ENCODE measurements at regions not wholly inside any gene's neighbourhood (a gene's known extent, or its start where the extent isn't known, plus 50 kb on each side); places are given as distances from the start of the nearest gene placed in this dataset.
A peak's percentile ranks its signal among the peaks of the same experiment; 100 is the strongest.
"Not testable (repeated sequence)": the region's sequence is repeated elsewhere in the genome, so short reads cannot be mapped to it uniquely, and the experiment has no call there.

DNA sequence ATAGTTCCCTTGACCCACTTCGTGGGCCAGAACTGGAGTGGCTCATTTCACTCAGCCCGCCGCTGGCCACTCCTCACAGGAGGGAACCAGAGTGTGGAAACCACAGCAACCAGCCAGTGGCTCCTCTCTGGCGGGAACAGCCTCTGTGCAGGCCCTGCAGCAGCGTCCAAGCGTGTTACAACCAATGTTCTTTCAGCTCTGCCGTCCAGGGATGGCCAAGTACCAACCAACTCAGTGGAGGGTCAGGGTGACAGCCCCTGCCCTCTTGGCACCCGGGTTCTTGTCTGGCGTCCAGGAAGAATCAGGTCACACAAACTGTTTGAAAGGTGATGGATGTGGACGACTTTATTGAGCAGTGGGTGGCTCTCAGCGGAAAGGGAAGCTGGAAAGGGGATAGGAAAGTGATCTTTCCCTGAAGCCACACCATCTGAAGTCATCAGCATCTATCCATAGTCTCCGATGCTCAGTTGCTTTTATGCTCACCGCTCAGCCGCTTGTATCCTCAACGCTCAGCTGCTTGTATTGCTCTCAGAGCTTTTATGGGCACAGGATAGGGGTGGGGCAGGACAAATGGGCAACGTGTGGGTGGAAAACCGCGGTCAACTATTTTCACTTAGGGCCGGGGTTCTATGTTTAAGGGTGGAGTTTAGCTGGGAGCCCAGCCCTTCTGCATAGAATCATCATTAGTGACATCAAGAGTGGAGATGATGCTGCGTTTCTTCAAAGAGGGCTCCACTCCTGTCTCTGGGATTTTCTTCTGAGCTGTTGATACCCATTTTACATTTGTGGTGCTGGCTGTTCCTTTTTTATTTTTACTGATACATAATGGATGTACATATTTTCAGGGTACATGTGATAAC is 250.2 kb downstream of the RRAGC start:
- no peak for DNase-seq (ENCODE audit: low read depth)

DNA sequence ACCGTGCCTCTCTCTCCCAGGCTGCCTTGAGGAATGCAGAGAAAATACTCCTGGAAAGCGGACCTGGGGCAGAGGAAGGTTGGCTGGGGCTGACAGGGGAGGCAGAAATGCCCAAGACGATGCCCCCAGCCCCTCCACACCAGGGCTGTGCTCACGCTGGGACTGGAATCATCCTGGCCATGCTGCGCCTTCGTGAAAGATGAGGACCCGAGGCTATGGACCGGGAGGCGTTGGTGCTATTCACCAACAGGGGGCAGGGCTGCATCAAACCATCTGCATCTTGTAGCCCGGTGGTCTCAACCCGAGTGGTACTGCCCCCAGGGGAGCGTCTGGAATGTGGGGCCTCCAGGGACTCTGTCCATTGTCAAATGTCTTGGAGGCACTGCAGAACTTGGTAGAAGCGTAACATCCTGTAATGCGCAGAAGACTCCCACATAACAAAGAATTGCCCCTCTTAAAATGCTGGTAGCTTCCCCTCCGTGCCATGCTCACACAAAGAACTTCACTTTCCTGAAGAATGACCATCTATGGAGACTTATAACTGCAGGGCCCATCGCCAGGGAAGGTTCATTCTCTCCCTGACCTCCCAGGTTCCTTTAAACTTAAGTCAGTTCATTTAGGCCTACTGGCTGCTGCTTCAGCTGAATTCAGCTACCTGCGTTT is 251.2 kb downstream of the RRAGC start:
- DNase-seq (ENCODE audit: low read depth): no peak

- DNase-seq (ENCODE audit: low read depth): no peak
These were observed 252.0 kb downstream of the RRAGC start for GRCh38 chr1:38607526-38607925.

- DNase-seq (ENCODE audit: low read depth): no peak
These were observed 254.5 kb downstream of the RRAGC start for GRCh38 chr1:38605063-38605462.

DNA sequence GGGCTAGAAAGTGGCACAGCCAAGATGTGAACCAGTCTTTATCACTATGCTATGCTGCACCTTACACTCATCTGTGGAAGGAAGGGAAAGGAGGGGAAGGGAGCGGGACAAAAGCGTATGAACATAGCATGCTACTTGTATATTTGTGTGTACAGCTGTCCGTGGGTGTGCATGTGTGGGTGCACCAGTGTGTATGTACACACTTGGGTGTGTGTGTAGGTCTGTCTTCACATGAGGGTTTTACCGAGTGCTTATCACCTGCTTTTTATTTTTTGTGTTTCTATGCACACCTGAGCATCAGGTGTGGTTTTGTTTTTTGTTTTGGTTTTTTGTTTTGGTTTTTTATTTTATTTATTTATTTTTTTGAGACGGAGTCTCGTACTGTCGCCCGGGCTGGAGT is 255.7 kb downstream of the RRAGC start:
- no peak for DNase-seq (ENCODE audit: low read depth)

- DNase-seq (ENCODE audit: low read depth): no peak
These were observed 258.7 kb downstream of the RRAGC start for GRCh38 chr1:38600905-38601304.

DNA sequence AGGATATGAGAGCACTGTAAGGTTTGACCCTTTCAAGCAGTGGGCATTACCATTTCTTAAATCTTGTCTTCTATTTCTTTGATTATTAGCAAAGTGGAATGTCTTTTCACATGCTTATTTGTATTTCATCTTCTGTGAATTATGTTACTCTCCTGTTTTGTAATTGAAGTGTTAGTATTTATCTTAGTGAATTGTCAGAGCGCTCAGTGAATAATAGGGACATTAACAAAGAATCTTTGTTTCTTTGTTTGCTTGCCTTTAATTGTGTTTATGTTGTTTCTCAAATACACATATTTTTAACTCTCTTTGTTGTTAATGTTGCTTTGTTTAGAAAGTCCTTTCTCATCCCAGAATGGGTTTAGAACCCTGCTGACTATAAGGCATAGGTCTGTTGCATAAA is 259.3 kb downstream of the RRAGC start:
- DNase-seq (ENCODE audit: low read depth): no peak

DNA sequence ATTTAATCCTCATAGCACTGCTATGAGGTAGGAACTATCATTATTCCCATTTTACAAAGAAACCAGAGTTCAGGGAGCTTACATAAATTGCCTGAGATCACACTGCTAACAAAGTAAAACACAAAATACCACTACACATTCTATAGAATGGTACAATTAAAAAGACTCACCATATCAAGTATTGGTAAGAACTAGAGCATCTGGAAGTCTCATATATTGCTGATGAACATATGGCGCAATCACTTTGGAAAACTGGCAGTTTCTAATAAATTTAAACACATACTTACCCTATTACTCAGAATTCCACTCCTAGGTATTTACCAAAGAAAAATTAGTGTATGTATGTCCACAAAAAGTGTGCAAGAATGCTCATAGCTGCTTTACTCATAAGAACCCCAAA is 261.5 kb downstream of the RRAGC start:
- DNase-seq (ENCODE audit: low read depth): no peak

DNA sequence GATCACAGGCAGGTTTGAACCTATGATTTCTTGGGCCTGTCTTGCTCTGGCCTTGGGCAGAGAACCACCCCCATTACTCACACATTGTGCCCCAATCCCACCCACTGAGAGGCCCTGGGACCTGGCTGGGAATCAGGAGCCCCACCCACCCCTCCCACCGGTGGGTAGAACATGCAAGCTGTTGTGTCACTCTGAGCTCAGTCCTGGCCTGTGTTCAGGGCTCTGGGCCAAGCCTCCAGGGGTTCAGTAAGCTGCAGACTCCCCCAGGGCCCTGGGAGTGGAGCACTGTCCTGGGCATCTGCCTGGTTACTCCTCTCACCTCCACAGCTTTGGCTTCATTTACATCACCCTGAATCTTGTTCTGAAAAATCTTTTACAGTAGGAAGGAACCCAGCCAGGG is 270.5 kb downstream of the RRAGC start:
- DNase-seq (ENCODE audit: low read depth): no peak

- DNase-seq (ENCODE audit: low read depth): no peak
These were observed 271.8 kb downstream of the RRAGC start for GRCh38 chr1:38587766-38588165.

- DNase-seq (ENCODE audit: low read depth): peak; percentile 35
These were observed 272.5 kb downstream of the RRAGC start for GRCh38 chr1:38586993-38587646.

DNA sequence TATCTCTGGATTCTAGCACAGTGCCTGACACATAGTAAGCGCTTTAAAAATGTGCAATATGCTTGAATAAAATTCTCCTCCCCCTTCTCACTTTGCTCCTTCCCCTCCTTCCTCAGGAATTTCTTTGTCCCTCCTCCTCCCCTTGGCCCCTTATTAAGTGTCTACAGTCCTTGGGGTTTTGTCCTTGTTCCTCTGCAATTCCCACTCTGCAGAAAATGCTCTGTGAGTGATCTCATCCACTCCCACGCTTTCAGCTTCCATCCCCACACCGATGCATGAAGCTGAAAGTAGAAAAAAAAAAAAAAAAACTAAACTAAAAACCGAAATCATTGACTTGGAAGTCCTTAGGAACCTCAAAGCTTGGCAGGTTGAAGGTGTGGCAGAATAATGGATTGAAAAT is 273.6 kb downstream of the RRAGC start:
- DNase-seq (ENCODE audit: low read depth): no peak

DNA sequence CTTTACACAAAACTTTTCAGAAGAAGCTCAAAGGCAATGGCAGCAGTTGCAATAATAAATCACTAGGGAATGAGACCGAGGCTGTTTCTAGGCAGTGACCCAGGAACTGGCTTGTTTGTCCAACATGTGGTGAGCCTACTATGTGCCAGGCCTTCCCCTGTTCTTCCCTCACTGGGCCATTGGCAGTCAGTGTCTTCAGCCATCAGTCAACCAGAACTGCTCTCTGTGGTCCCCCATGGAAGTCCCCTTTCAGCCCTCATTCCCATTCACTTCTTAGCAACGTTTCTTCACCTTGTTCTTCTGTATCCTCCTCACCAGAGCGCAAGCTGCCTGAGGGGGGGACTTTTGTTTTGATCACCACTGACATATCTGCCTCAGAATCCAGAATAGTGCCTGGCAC is 274.1 kb downstream of the RRAGC start:
- no peak for DNase-seq (ENCODE audit: low read depth)

- no peak for DNase-seq (ENCODE audit: low read depth)
These were observed 274.9 kb downstream of the RRAGC start for GRCh38 chr1:38584448-38585355.

GRCh38 chr1:38583287-38583686 is 276.3 kb downstream of the RRAGC start:
- not testable (repeated sequence) for DNase-seq (ENCODE audit: low read depth)

- DNase-seq (ENCODE audit: low read depth): no peak
These were observed 278.2 kb downstream of the RRAGC start for GRCh38 chr1:38581396-38581795.

DNA sequence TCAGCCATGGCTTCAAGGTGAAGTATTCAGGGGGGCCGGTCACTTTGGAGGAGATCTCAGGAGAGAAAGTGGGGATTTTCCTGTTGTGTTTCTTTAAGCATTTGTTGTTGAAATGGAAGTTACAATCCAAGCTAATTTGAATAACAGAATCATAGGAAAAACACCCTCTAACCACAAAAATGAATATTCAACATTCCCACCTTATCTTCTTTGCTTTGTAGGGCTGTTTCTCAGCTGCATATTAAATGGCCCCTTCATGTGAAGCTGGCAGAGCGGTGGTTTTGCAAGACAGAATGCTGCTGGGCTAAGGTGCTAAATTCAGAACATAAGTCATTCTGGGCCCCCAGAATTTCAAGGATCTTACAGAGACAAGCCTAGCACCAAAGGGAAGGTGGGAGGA is 279.0 kb downstream of the RRAGC start:
- DNase-seq (ENCODE audit: low read depth): no peak

- no peak for DNase-seq (ENCODE audit: low read depth)
These were observed 280.5 kb downstream of the RRAGC start for GRCh38 chr1:38579056-38579455.

DNA sequence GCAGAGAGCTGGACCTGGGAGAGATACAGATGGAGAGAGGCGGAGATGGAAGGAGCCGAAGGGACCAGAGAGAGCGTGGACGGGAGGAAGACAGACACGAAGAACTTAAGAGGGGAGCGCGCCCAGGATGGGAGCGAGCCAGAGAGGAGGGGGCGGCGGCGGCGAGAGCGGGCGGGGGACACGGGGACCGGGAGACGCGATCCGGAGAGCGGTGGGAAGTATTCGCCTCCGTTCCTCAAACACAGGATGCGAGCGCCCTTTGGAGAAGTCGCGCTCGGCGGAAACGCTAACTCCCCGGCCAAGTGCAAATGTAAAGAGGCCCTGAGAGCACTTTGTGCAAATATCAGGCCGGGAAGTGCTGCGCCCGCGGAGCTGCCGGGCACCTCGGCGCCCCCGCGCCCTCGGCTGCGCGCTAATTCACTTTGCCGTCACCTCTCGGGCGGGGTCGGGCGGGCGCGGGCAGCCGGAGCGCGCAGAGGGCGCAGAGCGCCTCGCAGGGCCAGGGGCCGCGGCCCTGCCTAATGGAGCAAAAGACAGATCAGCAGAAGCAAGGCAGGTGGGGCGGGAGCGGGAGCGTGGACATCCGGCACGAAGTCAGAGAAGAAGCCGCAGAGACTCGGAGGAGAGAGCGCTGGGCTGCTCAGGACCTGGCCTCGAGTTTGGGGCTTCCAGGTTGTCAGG is 281.2 kb downstream of the RRAGC start:
- DNase-seq (ENCODE audit: low read depth): no peak

- DNase-seq (ENCODE audit: low read depth): no peak
These were observed 281.7 kb downstream of the RRAGC start for GRCh38 chr1:38577937-38578270.

GRCh38 chr1:38577385-38577784 is 282.2 kb downstream of the RRAGC start:
- DNase-seq (ENCODE audit: low read depth): no peak

- DNase-seq (ENCODE audit: low read depth): no peak
These were observed 283.3 kb downstream of the RRAGC start for GRCh38 chr1:38576241-38576640.

Data from activated T-cell treated with anti-CD3 and anti-CD28 coated beads for 1 hour (primary cell).